Calu3 (cell line): ENCODE measurements at regions not wholly inside any gene's neighbourhood (a gene's known extent, or its start where the extent isn't known, plus 50 kb on each side); places are given as distances from the start of the nearest gene placed in this dataset.
"Not testable (repeated sequence)": the region's sequence is repeated elsewhere in the genome, so short reads cannot be mapped to it uniquely, and the experiment has no call there.

Source experiments
- BruUV-seq: library from RNA; stranded (reverse); fragments of 400-500 nt; replicated peaks from 2 replicates; lab custom pipeline; 2021; lab: Mats Ljungman, UMichigan
- CTCF ChIA-PET: fragments of 300-600 bp; sonication (Branson Sonifier 250); formaldehyde crosslinking; loops from one replicate; lab custom pipeline; 2022; ENCODE audit warnings: antibody characterized with exemption; lab: Charles Lee
- DNase-seq: peaks from one replicate; pipeline ENCODE4 v3.0.0; 2022
- H3K27ac Mint-ChIP-seq: one replicate; pipeline ENCODE4 v1.8.0; 2022; ENCODE audit warnings: mixed read lengths; ENCODE audit not compliant: unreplicated experiment
- H3K27me3 Mint-ChIP-seq: one replicate; pipeline ENCODE4 v1.8.0; 2022; ENCODE audit warnings: mixed read lengths; ENCODE audit not compliant: unreplicated experiment
- H3K36me3 Mint-ChIP-seq: one replicate; pipeline ENCODE4 v1.8.0; 2022; ENCODE audit warnings: mild to moderate bottlenecking, moderate library complexity, mixed read lengths; ENCODE audit not compliant: insufficient read depth, unreplicated experiment
- H3K4me1 Mint-ChIP-seq: one replicate; pipeline ENCODE4 v1.8.0; 2022; ENCODE audit warnings: mild to moderate bottlenecking, low read depth, mixed read lengths; ENCODE audit not compliant: unreplicated experiment
- H3K4me3 Mint-ChIP-seq: one replicate; pipeline ENCODE4 v1.8.0; 2022; ENCODE audit warnings: mild to moderate bottlenecking, low read depth, moderate library complexity, mixed read lengths; ENCODE audit not compliant: unreplicated experiment
- H3K9me3 Mint-ChIP-seq: one replicate; pipeline ENCODE4 v1.8.0; 2022; ENCODE audit warnings: low read depth, mixed read lengths; ENCODE audit not compliant: unreplicated experiment
- CTCF ChIP-seq: fragments of 200-600 bp; IDR thresholded peaks from one replicate; pipeline ENCODE4 v1.8.0; 2022; ENCODE audit warnings: antibody characterized with exemption; ENCODE audit not compliant: unreplicated experiment
- intact Hi-C: fragments of 100-400 bp; cut with micrococcal nuclease; formaldehyde crosslinking; loops from one replicate; pipeline ENCODE4 v1.10.0; 2022; ENCODE audit not compliant: unreplicated experiment

- TF ChIP-seq CTCF, result no peak
- Mint-ChIP-seq H3K27me3 (no peaks in the 10 kb centered on the region), H3K36me3 (peaks cover 8% of the 10 kb centered on the region), H3K9me3 (peaks cover 3% of the 10 kb centered on the region), H3K4me1 (peaks cover 31% of the 10 kb centered on the region), H3K27ac (peak overlapping the region; percentile 94), H3K4me3 (peak overlapping the region; percentile 19)
- DNase-seq, result no peak
- TSS peak; percentile 91 for BruUV-seq
- CTCF ChIA-PET, result interaction anchor here (1.1 kb wide), 1 partner anchor 237 kb away, joined by 3 read pairs; no protein-coding TSS in a partner anchor
- intact Hi-C loops, result loop anchor here (5.0 kb wide), 2 partner anchors 47 to 418 kb away; partner anchors contain the start of gene CDYL
These were observed 223.8 kb upstream of the ECI2 start for GRCh38 chr6:4359108-4359730.

DNA sequence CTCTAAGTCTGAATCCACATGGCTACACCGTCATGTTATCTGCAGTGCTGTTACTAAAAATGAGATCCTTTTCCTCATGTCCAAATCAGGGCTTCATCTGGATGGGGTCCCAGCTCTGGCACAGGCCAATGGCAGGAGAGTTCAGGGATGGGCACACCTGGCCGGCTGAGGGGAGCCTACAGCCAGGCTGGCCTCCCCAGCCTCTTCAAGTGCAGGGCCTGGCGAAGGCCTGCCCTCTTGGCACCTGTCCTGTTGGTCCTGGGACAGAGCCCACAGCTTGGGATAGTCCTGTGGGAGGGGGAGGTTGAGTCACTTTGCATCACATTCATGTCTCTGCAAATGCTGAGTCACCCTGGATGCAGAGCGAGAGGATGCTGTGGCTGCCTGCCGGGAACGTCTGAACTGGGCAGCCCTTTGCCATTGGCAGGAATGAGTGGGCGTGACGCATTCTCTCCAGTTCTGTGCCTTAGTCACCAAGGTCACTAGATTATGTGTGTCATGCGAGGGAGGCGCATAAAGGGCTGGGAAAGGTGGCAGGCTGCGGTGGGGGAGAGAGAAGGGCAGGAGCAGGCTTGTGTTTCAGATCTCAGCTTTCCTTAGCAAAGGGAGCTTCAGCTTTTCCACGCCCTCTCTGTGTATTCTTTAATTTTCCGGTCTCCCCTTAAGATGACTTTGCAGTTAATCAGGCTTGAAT lies 223.2 kb upstream of the ECI2 start:
- Mint-ChIP-seq H3K27me3 (no peaks in the 10 kb centered on the region), H3K36me3 (peaks cover 8% of the 10 kb centered on the region), H3K4me3 (peak overlapping the region; percentile 19), H3K4me1 (peaks cover 31% of the 10 kb centered on the region), H3K27ac (peak overlapping the region; percentile 94), H3K9me3 (peaks cover 3% of the 10 kb centered on the region)
- no TSS peak for BruUV-seq
- CTCF ChIA-PET, result interaction anchor here (1.1 kb wide), 1 partner anchor 238 kb away, joined by 3 read pairs; no protein-coding TSS in a partner anchor
- TF ChIP-seq CTCF, result no peak
- DNase-seq, result peak; percentile 86
- intact Hi-C loops, result loop anchor here (5.0 kb wide), 2 partner anchors 46 to 419 kb away; partner anchors contain the start of gene CDYL

DNA sequence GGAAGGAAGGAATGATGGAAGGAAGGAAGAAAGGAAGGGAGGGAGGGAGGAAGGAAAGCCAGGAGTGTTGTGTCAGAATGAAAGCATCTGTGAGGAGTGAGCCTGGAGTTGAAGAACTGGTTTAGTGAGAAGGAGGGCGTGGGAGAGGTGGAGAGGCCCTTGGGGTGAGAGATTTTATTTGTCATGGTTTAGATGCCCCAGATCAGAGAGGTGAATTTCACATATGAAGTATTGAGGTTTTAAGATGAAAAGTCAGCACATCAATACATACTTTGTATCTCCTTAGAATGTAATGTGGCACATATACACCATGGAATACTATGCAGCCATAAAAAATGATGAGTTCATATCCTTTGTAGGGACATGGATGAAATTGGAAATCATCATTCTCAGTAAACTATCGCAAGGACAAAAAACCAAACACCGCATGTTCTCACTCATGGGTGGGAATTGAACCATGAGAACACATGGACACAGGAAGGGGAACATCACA lies 222.3 kb upstream of the ECI2 start:
- H3K36me3 Mint-ChIP-seq, H3K27me3 Mint-ChIP-seq, BruUV-seq, CTCF ChIA-PET, H3K9me3 Mint-ChIP-seq: not testable (repeated sequence)
- Mint-ChIP-seq H3K4me1 (peaks cover 31% of the 10 kb centered on the region), H3K27ac (peak overlapping the region; percentile 81), H3K4me3 (peak overlapping the region; percentile 5)
- DNase-seq, result peak; percentile 39
- intact Hi-C loops, result loop anchor here (5.0 kb wide), 2 partner anchors 45 to 420 kb away; partner anchors contain the start of gene CDYL

DNA sequence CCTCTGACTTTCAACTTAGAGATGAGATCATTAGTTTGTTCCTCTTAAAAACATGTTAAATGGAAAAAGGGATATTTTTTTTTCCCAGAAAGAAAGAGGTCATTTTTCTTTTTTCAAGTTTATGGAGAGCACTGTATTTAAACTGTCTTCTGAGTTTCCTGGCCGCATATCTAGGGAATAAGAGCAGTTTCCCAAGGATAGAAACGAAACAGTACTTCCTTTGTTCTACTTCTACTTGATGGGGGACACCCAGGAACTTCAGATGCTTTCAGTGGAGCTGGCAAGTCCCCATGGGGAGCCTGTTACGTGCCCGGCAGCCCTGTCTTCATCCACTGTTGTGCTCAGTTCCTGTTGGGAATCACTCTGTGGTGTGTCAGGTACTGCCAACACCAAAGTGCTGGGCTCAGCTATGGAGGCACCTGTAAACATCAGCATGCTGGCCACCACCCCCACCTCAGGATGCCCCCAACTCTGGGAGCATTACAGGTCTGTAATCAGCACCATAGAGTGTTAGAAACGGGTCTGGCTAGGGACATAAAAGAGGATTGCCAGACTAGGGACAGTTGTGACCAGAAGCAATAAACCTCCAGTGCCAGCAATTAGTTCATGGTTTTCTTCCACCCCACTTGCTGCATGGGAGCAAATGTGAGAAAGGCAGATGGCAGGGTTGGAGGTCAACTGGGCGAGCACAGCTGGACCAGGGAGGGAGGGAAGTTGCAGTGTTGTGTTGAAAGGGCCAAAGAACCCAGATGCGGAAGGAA lies 221.7 kb upstream of the ECI2 start:
- no peaks in the 10 kb centered on the region for H3K27me3 Mint-ChIP-seq
- no peak for TF ChIP-seq CTCF
- CTCF ChIA-PET, result no interaction called here
- peaks cover 36% of the 10 kb centered on the region for H3K4me1 Mint-ChIP-seq
- H3K36me3 Mint-ChIP-seq, result peaks cover 8% of the 10 kb centered on the region
- peak overlapping the region; percentile 5 for H3K4me3 Mint-ChIP-seq
- H3K9me3 Mint-ChIP-seq, result peaks cover 3% of the 10 kb centered on the region
- intact Hi-C loops, result loop anchor here (5.0 kb wide), 2 partner anchors 45 to 420 kb away; partner anchors contain the start of gene CDYL
- no TSS peak for BruUV-seq
- H3K27ac Mint-ChIP-seq, result peak overlapping the region; percentile 81
- no peak for DNase-seq
